HL-60 (cell line): ENCODE measurements at regions not wholly inside any gene's neighbourhood (a gene's known extent, or its start where the extent isn't known, plus 50 kb on each side); places are given as distances from the start of the nearest gene placed in this dataset.

Experiments used
- DNase-seq, 2 experiments: peaks; one replicate each; pipeline ENCODE4 v3.0.0-alpha.2; 2010 to 2020; ENCODE audit warnings: low read depth in 1 of 2, low spot score in 1 of 2
- H3K27ac ChIP-seq: fragments of 250-450 bp; sonication (Bioruptor Pico); replicated peaks from 2 replicates; pipeline ENCODE4 v1.5.1; 2020; ENCODE audit warnings: mild to moderate bottlenecking, moderate library complexity
- H3K27me3 ChIP-seq: fragments of 250-450 bp; sonication (Bioruptor Pico); 2 replicates; pipeline ENCODE4 v1.5.1; 2021; ENCODE audit warnings: mild to moderate bottlenecking, moderate library complexity; ENCODE audit not compliant: insufficient read depth, poor library complexity, severe bottlenecking
- H3K4me3 ChIP-seq: replicated peaks from 2 replicates; pipeline ENCODE4 v1.5.1; 2011; ENCODE audit warnings: mild to moderate bottlenecking, control low read depth, low read length; ENCODE audit not compliant: insufficient read depth
- CTCF ChIP-seq: IDR thresholded peaks from one replicate; pipeline ENCODE4 v1.5.1; 2011; ENCODE audit warnings: low read length, control low read depth, inconsistent platforms; ENCODE audit not compliant: insufficient read depth
- GABPA ChIP-seq: IDR thresholded peaks from 2 replicates; pipeline ENCODE4 v1.6.1; 2012; ENCODE audit warnings: low read depth
- POLR2AphosphoS5 ChIP-seq: IDR thresholded peaks from 2 replicates; pipeline ENCODE4 v1.6.1; 2012; ENCODE audit warnings: low read depth
- REST ChIP-seq: IDR thresholded peaks from 2 replicates; pipeline ENCODE4 v1.6.1; 2012; ENCODE audit warnings: low read depth; ENCODE audit not compliant: insufficient replicate concordance
- SPI1 ChIP-seq: IDR thresholded peaks from 2 replicates; pipeline ENCODE4 v1.6.1; 2012; ENCODE audit warnings: low read depth, mild to moderate bottlenecking, borderline replicate concordance

- H3K27ac ChIP-seq, result no peak overlapping the region
- peak in 1 of 2 experiments; percentile 34 for DNase-seq
- no peak for TF ChIP-seq REST
- TF ChIP-seq POLR2AphosphoS5, result no peak
- TF ChIP-seq SPI1, result no peak
- TF ChIP-seq CTCF, result no peak
- no peak for TF ChIP-seq GABPA
- peaks cover 2% of the 10 kb centered on the region for H3K27me3 ChIP-seq
- no peak overlapping the region for H3K4me3 ChIP-seq
Observed at GRCh38 chr13:47499358-47500150, 501.5 kb downstream of the SUCLA2 start.

GRCh38 chr13:47484548-47484947 is 516.5 kb downstream of the SUCLA2 start:
- no peak for TF ChIP-seq POLR2AphosphoS5
- no peak for TF ChIP-seq GABPA
- no peak for TF ChIP-seq REST
- no peak for TF ChIP-seq SPI1
- TF ChIP-seq CTCF, result no peak
- Histone ChIP-seq H3K4me3 (no peak overlapping the region), H3K27ac (no peak overlapping the region), H3K27me3 (no peaks in the 10 kb centered on the region)
- DNase-seq, result no peak

GRCh38 chr13:47481536-47481935 is 519.5 kb downstream of the SUCLA2 start:
- H3K4me3 ChIP-seq, result no peak overlapping the region
- H3K27me3 ChIP-seq, result no peaks in the 10 kb centered on the region
- H3K27ac ChIP-seq, result no peak overlapping the region
- no peak for DNase-seq
- no peak for TF ChIP-seq POLR2AphosphoS5

- TF ChIP-seq SPI1, result no peak
- no peak for TF ChIP-seq REST
- TF ChIP-seq POLR2AphosphoS5, result no peak
- Histone ChIP-seq H3K27ac (no peak overlapping the region), H3K4me3 (no peak overlapping the region), H3K27me3 (no peaks in the 10 kb centered on the region)
- no peak for DNase-seq
Observed at GRCh38 chr13:47480951-47481350, 520.1 kb downstream of the SUCLA2 start.
